ENCODE measurements at regions not wholly inside any gene's neighbourhood (a gene's known extent, or its start where the extent isn't known, plus 50 kb on each side); places are given as distances from the start of the nearest gene placed in this dataset.
"Not testable (repeated sequence)": the region's sequence is repeated elsewhere in the genome, so short reads cannot be mapped to it uniquely, and the experiment has no call there.

DNA sequence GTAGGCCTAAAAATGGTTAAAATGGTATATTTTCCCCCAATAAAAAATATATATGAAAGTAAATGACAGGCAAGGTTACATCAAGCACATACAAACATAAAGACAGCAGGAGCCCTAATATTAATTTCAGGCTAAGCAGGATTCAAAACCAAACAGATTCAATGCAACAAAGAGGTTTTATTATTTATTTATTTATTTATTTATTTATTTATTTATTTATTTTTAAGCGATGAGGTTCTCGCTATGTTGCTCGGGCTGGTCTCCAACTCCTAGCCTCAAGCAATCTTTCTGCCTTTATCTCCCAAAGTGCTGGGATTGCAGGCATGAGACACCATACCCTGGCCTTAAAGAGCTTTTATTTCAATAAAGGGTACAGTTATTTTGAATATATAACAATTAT, 106.4 kb upstream of the SHB start:
- intact Hi-C loops (cut with DNase I) = no loop called here
- Histone ChIP-seq H3K4me1 (no peaks in the 10 kb centered on the region), H3K27me3 (ENCODE audit: insufficient read depth in 3 of 3, low read length in 2 of 3) (no peaks in the 10 kb centered on the region), H3K4me3 (no peak overlapping the region), H3K27ac (no peak overlapping the region), H3K36me3 (ENCODE audit: insufficient read depth in 1 of 2, low read depth in 1 of 2) (no peaks in the 10 kb centered on the region), H3K9me3 (no peaks in the 10 kb centered on the region)
- ATAC-seq (no peak), DNase-seq (no peak)
- TF ChIP-seq, protein P1, sequence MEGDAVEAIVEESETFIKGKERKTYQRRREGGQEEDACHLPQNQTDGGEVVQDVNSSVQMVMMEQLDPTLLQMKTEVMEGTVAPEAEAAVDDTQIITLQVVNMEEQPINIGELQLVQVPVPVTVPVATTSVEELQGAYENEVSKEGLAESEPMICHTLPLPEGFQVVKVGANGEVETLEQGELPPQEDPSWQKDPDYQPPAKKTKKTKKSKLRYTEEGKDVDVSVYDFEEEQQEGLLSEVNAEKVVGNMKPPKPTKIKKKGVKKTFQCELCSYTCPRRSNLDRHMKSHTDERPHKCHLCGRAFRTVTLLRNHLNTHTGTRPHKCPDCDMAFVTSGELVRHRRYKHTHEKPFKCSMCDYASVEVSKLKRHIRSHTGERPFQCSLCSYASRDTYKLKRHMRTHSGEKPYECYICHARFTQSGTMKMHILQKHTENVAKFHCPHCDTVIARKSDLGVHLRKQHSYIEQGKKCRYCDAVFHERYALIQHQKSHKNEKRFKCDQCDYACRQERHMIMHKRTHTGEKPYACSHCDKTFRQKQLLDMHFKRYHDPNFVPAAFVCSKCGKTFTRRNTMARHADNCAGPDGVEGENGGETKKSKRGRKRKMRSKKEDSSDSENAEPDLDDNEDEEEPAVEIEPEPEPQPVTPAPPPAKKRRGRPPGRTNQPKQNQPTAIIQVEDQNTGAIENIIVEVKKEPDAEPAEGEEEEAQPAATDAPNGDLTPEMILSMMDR (IDR thresholded peaks at IDR 0.05) = no peak
- 94 to 99% (median 95%) methylated on average over 3 of the region's 3 CpGs for WGBS, 3 donors

DNA sequence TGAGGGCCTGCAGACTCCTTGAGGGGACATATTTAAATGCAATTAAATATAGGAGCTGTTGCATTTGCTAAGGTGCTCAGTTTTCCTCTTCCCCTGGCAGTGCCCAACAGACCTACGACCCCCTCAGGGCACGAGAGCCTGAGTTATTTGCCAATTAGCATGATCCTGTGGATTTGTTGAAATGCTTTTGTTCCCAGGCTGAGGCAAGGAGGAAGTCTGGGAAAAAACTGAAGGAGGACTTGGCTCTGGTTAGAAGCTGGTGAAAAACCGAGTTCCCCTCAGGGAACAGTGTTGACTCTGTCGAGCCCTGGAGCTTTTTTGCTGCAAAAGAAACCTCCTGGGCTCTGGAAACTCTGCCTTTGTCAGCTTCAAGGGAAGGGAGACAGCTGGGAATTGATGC, 103.6 kb upstream of the SHB start:
- Histone ChIP-seq H3K36me3 (ENCODE audit: insufficient read depth in 1 of 2, low read depth in 1 of 2) (no peaks in the 10 kb centered on the region), H3K27me3 (ENCODE audit: insufficient read depth in 3 of 3, low read length in 2 of 3) (no peaks in the 10 kb centered on the region), H3K9me3 (no peaks in the 10 kb centered on the region), H3K4me3 (no peak overlapping the region), H3K4me1 (no peaks in the 10 kb centered on the region), H3K27ac (no peak overlapping the region)
- TF ChIP-seq, protein P1 (IDR thresholded peaks at IDR 0.05) = no peak
- no peak for ATAC-seq
- WGBS, 3 donors = 12 to 17% (median 13%) methylated on average over 4 of the region's 4 CpGs
- intact Hi-C loops (cut with DNase I) = no loop called here
- no peak for DNase-seq

DNA sequence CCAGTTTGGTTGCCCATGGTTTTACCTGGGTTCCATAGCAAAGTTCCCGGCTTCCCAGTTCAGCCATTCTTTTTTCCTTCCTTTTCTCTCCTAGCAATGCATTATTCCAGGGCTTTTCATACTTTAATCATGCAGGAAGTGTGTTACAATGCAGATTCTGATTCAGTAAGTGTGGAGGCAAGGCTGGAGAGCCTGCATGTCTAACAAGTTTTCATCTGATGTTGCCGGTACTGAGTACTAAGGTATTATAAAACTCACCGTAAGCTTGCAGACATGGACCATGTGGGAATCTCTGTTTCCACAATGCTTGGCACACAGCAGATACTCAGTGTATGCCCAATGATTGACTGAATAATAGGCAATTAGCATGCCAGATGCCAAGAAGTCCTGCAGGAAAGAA, 102.9 kb upstream of the SHB start:
- WGBS, 3 donors = 52 to 63% (median 58%) methylated on average over 3 of the region's 3 CpGs
- no peak for ATAC-seq
- intact Hi-C loops (cut with DNase I) = no loop called here
- Histone ChIP-seq H3K4me1 (no peaks in the 10 kb centered on the region), H3K27ac (no peak overlapping the region), H3K27me3 (ENCODE audit: insufficient read depth in 3 of 3, low read length in 2 of 3) (no peaks in the 10 kb centered on the region), H3K4me3 (no peak overlapping the region), H3K9me3 (no peaks in the 10 kb centered on the region), H3K36me3 (ENCODE audit: insufficient read depth in 1 of 2, low read depth in 1 of 2) (no peaks in the 10 kb centered on the region)
- TF ChIP-seq, protein P1 (IDR thresholded peaks at IDR 0.05) = no peak
- DNase-seq = no peak

DNA sequence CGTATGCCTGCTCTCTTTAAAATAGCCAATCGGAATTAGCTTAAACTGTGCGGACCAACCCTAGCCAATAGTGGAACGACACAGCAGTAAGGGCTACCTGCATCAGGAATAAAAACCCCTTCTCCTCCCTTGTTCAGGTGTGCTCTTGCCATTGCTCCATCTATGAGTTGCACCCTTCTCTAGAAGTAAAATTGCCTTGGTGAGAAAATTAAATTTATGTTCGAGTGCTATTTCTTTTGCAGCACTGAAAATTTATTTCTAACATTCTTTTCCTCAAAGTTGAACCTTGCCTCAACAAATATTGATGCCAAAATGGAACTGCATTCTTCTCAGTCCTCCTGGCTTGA, 102.5 kb upstream of the SHB start:
- no peak overlapping the region for H3K4me3 ChIP-seq
- H3K27ac ChIP-seq = no peak overlapping the region
- DNase-seq (no peak), ATAC-seq (no peak)
- H3K36me3 ChIP-seq (ENCODE audit: insufficient read depth in 1 of 2, low read depth in 1 of 2) = no peaks in the 10 kb centered on the region
- intact Hi-C loops (cut with DNase I) = no loop called here
- H3K4me1 ChIP-seq = no peaks in the 10 kb centered on the region
- no peaks in the 10 kb centered on the region for H3K27me3 ChIP-seq (ENCODE audit: insufficient read depth in 3 of 3, low read length in 2 of 3)
- 83 to 89% (median 85%) methylated on average over 5 of the region's 5 CpGs for WGBS, 3 donors
- H3K9me3 ChIP-seq = no peaks in the 10 kb centered on the region
- TF ChIP-seq, protein P1 (IDR thresholded peaks at IDR 0.05) = no peak

DNA sequence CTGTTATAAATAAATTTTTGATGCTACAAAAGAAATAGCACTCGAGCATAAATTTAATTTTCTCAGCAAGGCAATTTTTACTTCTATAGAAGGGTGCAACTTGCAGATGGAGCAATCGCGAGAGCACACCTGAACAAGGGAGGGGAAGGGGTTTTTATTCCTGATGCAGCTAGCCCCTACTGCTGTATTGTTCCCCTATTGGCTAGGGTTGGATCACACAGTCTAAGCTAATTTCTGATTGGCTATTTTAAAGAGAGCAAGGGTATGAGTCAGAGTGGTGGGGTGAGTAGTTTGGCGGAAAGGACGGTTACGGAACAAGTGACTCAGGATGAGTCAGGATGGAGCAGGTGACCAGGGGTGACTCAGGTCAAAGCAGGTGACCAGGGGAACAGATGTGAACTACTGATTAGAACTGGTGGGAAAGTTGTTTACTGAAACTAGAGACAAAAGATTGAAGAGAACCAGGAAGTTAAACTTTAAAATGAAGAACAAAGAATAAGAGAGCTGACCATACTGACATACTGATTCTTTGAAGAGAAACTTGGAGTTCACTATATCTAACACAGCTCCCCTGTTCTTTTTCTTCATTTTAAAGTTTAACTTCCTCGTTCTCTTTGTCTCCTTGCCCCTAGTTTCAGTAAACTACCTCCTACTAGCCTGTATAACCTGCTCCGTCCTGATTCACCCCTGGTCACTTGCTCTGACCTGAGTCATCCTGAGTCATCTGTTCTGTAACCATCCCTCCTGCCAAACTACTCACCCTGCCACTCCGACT, 101.9 kb upstream of the SHB start:
- DNase-seq; intact Hi-C loops (cut with DNase I): not testable (repeated sequence)

DNA sequence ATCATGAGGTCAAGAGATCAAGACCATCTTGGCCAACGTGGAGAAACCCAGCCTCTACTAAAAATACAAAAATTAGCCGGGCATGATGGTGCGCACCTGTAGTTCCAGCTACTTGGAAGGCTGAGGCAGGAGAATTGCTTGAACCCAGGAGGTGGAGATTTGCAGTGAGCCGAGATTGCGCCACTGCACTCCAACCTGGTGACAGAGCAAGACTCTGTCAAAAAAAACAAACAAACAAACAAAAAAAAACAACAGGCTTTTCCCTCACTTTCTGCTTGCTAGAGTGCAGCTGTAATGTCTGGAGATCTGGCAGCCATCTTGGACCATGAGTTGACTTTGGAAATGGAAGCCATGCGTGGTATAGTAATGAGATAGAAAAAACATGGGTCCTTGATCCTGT, 101.1 kb upstream of the SHB start:
- WGBS, 3 donors = 93 to 95% (median 95%) methylated on average over 6 of the region's 6 CpGs
- DNase-seq; ATAC-seq; H3K9me3 ChIP-seq; H3K36me3 ChIP-seq (ENCODE audit: insufficient read depth in 1 of 2, low read depth in 1 of 2); H3K27me3 ChIP-seq (ENCODE audit: insufficient read depth in 3 of 3, low read length in 2 of 3); intact Hi-C loops (cut with DNase I); H3K4me1 ChIP-seq; H3K27ac ChIP-seq; H3K4me3 ChIP-seq: not testable (repeated sequence)

More for the DNA sequence above, 101.9 kb upstream of the SHB start:
- not testable (repeated sequence) for H3K27me3 ChIP-seq (ENCODE audit: insufficient read depth in 3 of 3, low read length in 2 of 3); H3K4me1 ChIP-seq; H3K9me3 ChIP-seq; H3K27ac ChIP-seq; ATAC-seq; H3K4me3 ChIP-seq; H3K36me3 ChIP-seq (ENCODE audit: insufficient read depth in 1 of 2, low read depth in 1 of 2)
- 81 to 89% (median 86%) methylated on average over 9 of the region's 9 CpGs for WGBS, 3 donors
